Panc1 (cell line): ENCODE measurements at regions not wholly inside any gene's neighbourhood (a gene's known extent, or its start where the extent isn't known, plus 50 kb on each side); places are given as distances from the start of the nearest gene placed in this dataset.

ENCODE experiments used
- ATAC-seq: fragments of 200-7000 bp; cut with Tn5 transposase; 2 replicates; pipeline ENCODE4 v1.9.1; 2020; ENCODE audit warnings: mild to moderate bottlenecking, moderate library complexity
- BruUV-seq: library from RNA; stranded (reverse); fragments of 400-500 nt; replicated peaks from 2 replicates; lab custom pipeline; 2021; lab: Mats Ljungman, UMichigan
- CTCF ChIA-PET: fragments of 300-600 bp; sonication (Branson Sonifier 250); formaldehyde crosslinking; loops from one replicate; lab custom pipeline; 2022; ENCODE audit warnings: antibody characterized with exemption; lab: Charles Lee
- POLR2A ChIA-PET: fragments of 300-600 bp; sonication (Branson Sonifier 250); formaldehyde crosslinking; loops from one replicate; lab custom pipeline; 2022; ENCODE audit warnings: antibody characterized with exemption; lab: Charles Lee
- DNase-seq: peaks from one replicate; pipeline ENCODE4 v3.0.0-alpha.2; 2010; ENCODE audit warnings: low read depth, low spot score
- H3K27ac ChIP-seq: 2 replicates; pipeline ENCODE4 v1.5.1; 2011; ENCODE audit warnings: mild to moderate bottlenecking, low read length, inconsistent platforms
- H3K27me3 ChIP-seq: fragments of 200-500 bp; sonication (Bioruptor generic); 2 replicates; pipeline ENCODE4 v1.6.0; 2014; ENCODE audit warnings: low read length, inconsistent platforms; ENCODE audit not compliant: control insufficient read depth, insufficient read depth
- H3K36me3 ChIP-seq: fragments of 200-500 bp; sonication (Bioruptor generic); 2 replicates; pipeline ENCODE4 v1.5.1; 2014; ENCODE audit warnings: inconsistent platforms, mild to moderate bottlenecking, low read length, moderate library complexity; ENCODE audit not compliant: control insufficient read depth, insufficient read depth
- H3K4me1 ChIP-seq: 2 replicates; pipeline ENCODE4 v1.5.1; 2011; ENCODE audit warnings: inconsistent platforms, mild to moderate bottlenecking, low read length, moderate library complexity; ENCODE audit not compliant: control insufficient read depth, insufficient read depth
- H3K4me3 ChIP-seq, 2 experiments: 2 replicates each; pipeline ENCODE4 v1.5.1; 2011 to 2012; ENCODE audit warnings: low read depth in 2 of 2, low read length in 2 of 2, mild to moderate bottlenecking in 2 of 2, inconsistent platforms in 1 of 2, moderate library complexity in 1 of 2
- H3K9me3 ChIP-seq: fragments of 200-500 bp; sonication (Bioruptor generic); 2 replicates; pipeline ENCODE4 v1.5.1; 2014; ENCODE audit warnings: low read depth, mild to moderate bottlenecking, inconsistent platforms, low read length, moderate library complexity; ENCODE audit not compliant: control insufficient read depth, insufficient read depth
- CTCF ChIP-seq: fragments of 450-650 bp; IDR thresholded peaks from 2 replicates; pipeline ENCODE4 v1.5.1; 2017; ENCODE audit warnings: mild to moderate bottlenecking
- POLR2AphosphoS5 ChIP-seq: IDR thresholded peaks from 2 replicates; pipeline ENCODE4 v1.6.1; 2012; ENCODE audit warnings: mild to moderate bottlenecking, low read depth, low read length, moderate library complexity
- REST ChIP-seq, 2 experiments: IDR thresholded peaks; 2 replicates each; pipeline ENCODE4 v1.6.1; 2011 to 2012; ENCODE audit warnings: low read depth in 2 of 2, control low read depth in 1 of 2, low read length in 1 of 2, mild to moderate bottlenecking in 1 of 2, moderate library complexity in 1 of 2; ENCODE audit not compliant: insufficient read depth in 1 of 2
- SIN3A ChIP-seq: IDR thresholded peaks from 2 replicates; pipeline ENCODE4 v1.6.1; 2012; ENCODE audit warnings: low read depth, mild to moderate bottlenecking, low read length, moderate library complexity, borderline replicate concordance; ENCODE audit not compliant: insufficient read depth
- TCF7L2 ChIP-seq: IDR thresholded peaks from 2 replicates; pipeline ENCODE4 v1.6.1; 2011; ENCODE audit warnings: mild to moderate bottlenecking, low read depth, low read length, inconsistent platforms
- in situ Hi-C: cut with HindIII; loops from 2 replicates; pipeline ENCODE4 v1.10.0; 2016; ENCODE audit warnings: low sequenced_read_pairs, low pct_unique_long_range_greater_than_20kb
- intact Hi-C: fragments of 100-400 bp; cut with micrococcal nuclease; formaldehyde crosslinking; loops from one replicate; pipeline ENCODE4 v1.10.0; 2022; ENCODE audit not compliant: unreplicated experiment

- no peak for ATAC-seq
- ChIA-PET POLR2A (no interaction called here), CTCF (no interaction called here)
- Histone ChIP-seq H3K9me3 (no peaks in the 10 kb centered on the region), H3K4me1 (no peaks in the 10 kb centered on the region), H3K36me3 (no peaks in the 10 kb centered on the region), H3K27ac (no peak overlapping the region), H3K27me3 (no peaks in the 10 kb centered on the region), H3K4me3 (no peak overlapping the region)
- TF ChIP-seq CTCF = no peak
- in situ Hi-C loops (no loop called here), intact Hi-C loops (no loop called here)
- DNase-seq = no peak
- BruUV-seq = no TSS peak
Observed at GRCh38 chr1:193606035-193606434, 419.6 kb upstream of the B3GALT2 start.

GRCh38 chr1:193602705-193603104, 416.3 kb upstream of the B3GALT2 start:
- Histone ChIP-seq H3K27ac (no peak overlapping the region), H3K9me3 (no peaks in the 10 kb centered on the region), H3K27me3 (no peaks in the 10 kb centered on the region), H3K36me3 (no peaks in the 10 kb centered on the region), H3K4me1 (no peaks in the 10 kb centered on the region), H3K4me3 (no peak overlapping the region)
- in situ Hi-C loops (no loop called here), intact Hi-C loops (no loop called here)
- ChIA-PET CTCF (no interaction called here), POLR2A (no interaction called here)
- TF ChIP-seq POLR2AphosphoS5 (no peak), CTCF (no peak), TCF7L2 (no peak), REST (IDR thresholded peaks at IDR 0.05; ENCODE audit: insufficient read depth in 1 of 2, low read depth in 2 of 2, low read length in 1 of 2) (no peak), SIN3A (no peak)
- no peak for ATAC-seq
- DNase-seq = no peak
- no TSS peak for BruUV-seq
